ENCODE measurements at regions not wholly inside any gene's neighbourhood (a gene's known extent, or its start where the extent isn't known, plus 50 kb on each side); places are given as distances from the start of the nearest gene placed in this dataset.

DNA sequence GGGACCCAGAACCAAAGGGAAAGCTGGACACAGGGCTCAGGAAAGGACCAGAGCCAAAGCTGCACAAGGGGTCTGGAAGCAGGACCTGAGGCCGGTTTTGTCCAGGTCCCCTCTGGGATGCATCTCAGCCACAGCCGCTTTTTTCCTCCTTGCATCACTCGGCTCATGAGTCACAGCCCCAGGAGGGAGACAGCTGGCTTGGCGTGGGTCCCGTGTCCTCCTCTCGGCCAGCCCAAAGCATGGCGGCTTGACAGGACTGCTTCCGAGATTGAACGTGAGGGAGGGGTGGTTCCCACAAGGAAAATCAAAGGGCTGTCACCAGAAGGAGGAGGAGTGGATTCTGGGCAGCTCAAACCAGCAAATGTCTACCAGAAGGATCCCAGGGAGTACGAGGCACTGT is 56.7 kb upstream of the CPLX2 start:
- TF ChIP-seq, protein P1, sequence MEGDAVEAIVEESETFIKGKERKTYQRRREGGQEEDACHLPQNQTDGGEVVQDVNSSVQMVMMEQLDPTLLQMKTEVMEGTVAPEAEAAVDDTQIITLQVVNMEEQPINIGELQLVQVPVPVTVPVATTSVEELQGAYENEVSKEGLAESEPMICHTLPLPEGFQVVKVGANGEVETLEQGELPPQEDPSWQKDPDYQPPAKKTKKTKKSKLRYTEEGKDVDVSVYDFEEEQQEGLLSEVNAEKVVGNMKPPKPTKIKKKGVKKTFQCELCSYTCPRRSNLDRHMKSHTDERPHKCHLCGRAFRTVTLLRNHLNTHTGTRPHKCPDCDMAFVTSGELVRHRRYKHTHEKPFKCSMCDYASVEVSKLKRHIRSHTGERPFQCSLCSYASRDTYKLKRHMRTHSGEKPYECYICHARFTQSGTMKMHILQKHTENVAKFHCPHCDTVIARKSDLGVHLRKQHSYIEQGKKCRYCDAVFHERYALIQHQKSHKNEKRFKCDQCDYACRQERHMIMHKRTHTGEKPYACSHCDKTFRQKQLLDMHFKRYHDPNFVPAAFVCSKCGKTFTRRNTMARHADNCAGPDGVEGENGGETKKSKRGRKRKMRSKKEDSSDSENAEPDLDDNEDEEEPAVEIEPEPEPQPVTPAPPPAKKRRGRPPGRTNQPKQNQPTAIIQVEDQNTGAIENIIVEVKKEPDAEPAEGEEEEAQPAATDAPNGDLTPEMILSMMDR (IDR thresholded peaks at IDR 0.05) = no peak
- TF ChIP-seq POLR2A (IDR thresholded peaks at IDR 0.05) = no peak
- Histone ChIP-seq H3K36me3 (no peaks in the 10 kb centered on the region), H3K4me3 (no peak overlapping the region), H3K4me1 (peaks cover 0 to 13% (median 0%) of the 10 kb centered on the region in 3 donors), H3K9me3 (no peaks in the 10 kb centered on the region), H3K27me3 (peaks cover 0 to 49% (median 0%) of the 10 kb centered on the region in 4 donors), H3K27ac (no peak overlapping the region)
- intact Hi-C loops (cut with DNase I) = no loop called here
- WGBS, 2 donors = 16 to 29% methylated on average over 4 to 6 of the region's 10 CpGs
- no peak for DNase-seq

- WGBS, 2 donors = 71 to 81% methylated on average over 3 to 6 of the region's 9 CpGs
- Histone ChIP-seq H3K36me3 (no peaks in the 10 kb centered on the region), H3K4me3 (no peak overlapping the region), H3K4me1 (peaks cover 0 to 13% (median 0%) of the 10 kb centered on the region in 3 donors), H3K27ac (no peak overlapping the region), H3K9me3 (no peaks in the 10 kb centered on the region), H3K27me3 (peaks cover 0 to 49% (median 0%) of the 10 kb centered on the region in 4 donors)
- TF ChIP-seq, protein P1 (IDR thresholded peaks at IDR 0.05) = no peak
- no peak for TF ChIP-seq POLR2A (IDR thresholded peaks at IDR 0.05)
- no peak for DNase-seq
- intact Hi-C loops (cut with DNase I) = no loop called here
Observed at GRCh38 chr5:175815126-175815913, 56.1 kb upstream of the CPLX2 start.

DNA sequence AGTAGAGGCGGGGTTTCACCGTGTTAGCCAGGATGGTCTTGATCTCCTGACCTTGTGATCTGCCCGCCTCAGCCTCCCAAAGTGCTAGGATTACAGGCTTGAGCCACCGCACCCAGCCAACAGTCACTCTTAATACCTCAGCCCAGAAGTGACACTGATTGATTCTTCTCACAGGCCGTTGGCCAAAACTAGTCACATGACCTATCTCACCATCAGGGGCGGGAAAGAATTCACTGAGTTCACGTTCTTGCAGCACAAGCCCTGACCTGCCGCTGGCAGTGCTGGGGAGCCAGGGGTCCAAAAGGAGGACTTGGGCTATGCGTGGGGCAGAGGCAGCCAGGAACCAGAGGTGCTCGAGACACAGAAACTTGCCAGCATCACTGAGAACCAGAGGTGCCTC is 55.0 kb upstream of the CPLX2 start:
- Histone ChIP-seq H3K4me1 (peaks cover 0 to 13% (median 0%) of the 10 kb centered on the region in 3 donors), H3K27me3 (peaks cover 0 to 52% (median 0%) of the 10 kb centered on the region in 4 donors), H3K9me3 (no peaks in the 10 kb centered on the region), H3K36me3 (no peaks in the 10 kb centered on the region), H3K27ac (no peak overlapping the region), H3K4me3 (no peak overlapping the region)
- TF ChIP-seq, protein P1 (IDR thresholded peaks at IDR 0.05) = no peak
- no peak for TF ChIP-seq POLR2A (IDR thresholded peaks at IDR 0.05)
- 31 to 50% methylated on average over 1 to 8 of the region's 10 CpGs for WGBS, 2 donors
- no peak for DNase-seq
- intact Hi-C loops (cut with DNase I) = no loop called here

DNA sequence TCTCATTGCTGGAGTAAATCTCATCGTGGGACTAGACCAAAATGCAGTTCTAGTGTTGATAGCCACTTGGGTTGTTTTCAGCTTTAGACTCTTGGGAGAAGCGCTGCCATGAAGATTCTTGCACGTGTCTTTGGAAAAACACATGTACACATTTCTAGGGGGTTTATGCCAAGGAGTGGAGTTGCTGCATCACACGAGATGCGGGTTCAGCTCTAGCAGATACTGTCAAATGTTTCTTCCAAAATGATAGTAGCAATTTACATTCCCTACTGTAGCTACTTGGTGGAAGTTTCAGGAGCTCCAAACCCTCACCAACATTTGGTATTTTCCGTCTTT is 52.3 kb upstream of the CPLX2 start:
- no peak for TF ChIP-seq POLR2A (IDR thresholded peaks at IDR 0.05)
- TF ChIP-seq, protein P1 (IDR thresholded peaks at IDR 0.05) = no peak

DNA sequence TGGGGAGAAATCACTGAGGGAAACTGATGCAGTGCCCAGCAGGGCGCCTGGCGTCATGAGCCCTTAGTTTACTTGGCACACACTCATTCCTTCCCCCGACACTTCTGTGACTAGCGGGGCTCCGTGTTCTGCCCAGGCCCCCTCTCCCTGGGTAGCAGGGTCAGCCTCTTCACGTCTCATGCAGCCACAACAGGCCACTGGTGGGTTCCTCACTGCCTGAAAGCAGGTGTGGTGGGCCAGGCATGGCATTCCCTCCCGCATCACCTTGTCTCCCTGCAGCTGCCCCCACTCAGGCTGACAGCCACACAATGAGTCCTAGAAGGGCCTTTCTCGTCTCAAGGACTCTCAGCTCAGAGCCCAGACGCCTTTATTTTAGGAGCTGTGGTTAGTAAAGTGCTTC is 51.1 kb upstream of the CPLX2 start:
- 61 to 74% methylated on average over 7 to 9 of the region's 9 CpGs for WGBS, 2 donors

More for the DNA sequence above, 52.3 kb upstream of the CPLX2 start:
- DNase-seq = no peak
- 83 to 89% methylated on average over 6 of the region's 6 CpGs for WGBS, 2 donors
- peaks cover 0 to 13% (median 0%) of the 10 kb centered on the region in 3 donors for H3K4me1 ChIP-seq
- peaks cover 0 to 66% (median 0%) of the 10 kb centered on the region in 4 donors for H3K27me3 ChIP-seq
- no peak overlapping the region for H3K4me3 ChIP-seq
- no peak overlapping the region for H3K27ac ChIP-seq
- intact Hi-C loops (cut with DNase I) = no loop called here
- no peaks in the 10 kb centered on the region for H3K36me3 ChIP-seq
- H3K9me3 ChIP-seq = no peaks in the 10 kb centered on the region

More for the DNA sequence above, 51.1 kb upstream of the CPLX2 start:
- no peak for TF ChIP-seq POLR2A (IDR thresholded peaks at IDR 0.05)
- TF ChIP-seq, protein P1 (IDR thresholded peaks at IDR 0.05) = no peak
- H3K36me3 ChIP-seq = no peaks in the 10 kb centered on the region
- intact Hi-C loops (cut with DNase I) = no loop called here
- peaks cover 0 to 64% (median 0%) of the 10 kb centered on the region in 4 donors for H3K27me3 ChIP-seq
- H3K4me1 ChIP-seq = peaks cover 0 to 5% (median 0%) of the 10 kb centered on the region in 3 donors
- H3K9me3 ChIP-seq = no peaks in the 10 kb centered on the region
- no peak for DNase-seq
- H3K4me3 ChIP-seq = no peak overlapping the region
- H3K27ac ChIP-seq = no peak overlapping the region
